NK-92 treated with Interleukin-12 subunit alpha and Interleukin-12 subunit beta, amount 100 ng/mL, for 24 hours (cell line): ENCODE measurements at regions not wholly inside any gene's neighbourhood (a gene's known extent, or its start where the extent isn't known, plus 50 kb on each side); places are given as distances from the start of the nearest gene placed in this dataset.

ENCODE experiments used
- DNase-seq: peaks from one replicate; lab custom pipeline; 2025; lab: John Stamatoyannopoulos, UW

- no peak for DNase-seq
Measured at GRCh38 chr13:54884682-54885081, 1856.1 kb downstream of the OLFM4 start.

- DNase-seq: no peak
Measured at GRCh38 chr13:54890976-54891375, 1862.4 kb downstream of the OLFM4 start.

- DNase-seq: no peak
Measured at GRCh38 chr13:54901316-54901715, 1872.7 kb downstream of the OLFM4 start.

GRCh38 chr13:54912367-54912766 is 1883.8 kb downstream of the OLFM4 start:
- no peak for DNase-seq

GRCh38 chr13:54913668-54914067 is 1885.1 kb downstream of the OLFM4 start:
- DNase-seq: no peak

GRCh38 chr13:54927538-54927937 is 1898.9 kb downstream of the OLFM4 start:
- no peak for DNase-seq

- DNase-seq: no peak
Measured at GRCh38 chr13:54928071-54928470, 1899.5 kb downstream of the OLFM4 start.

GRCh38 chr13:54934121-54934520 is 1905.5 kb downstream of the OLFM4 start:
- no peak for DNase-seq

- DNase-seq: no peak
Measured at GRCh38 chr13:54945973-54946372, 1917.4 kb downstream of the OLFM4 start.

GRCh38 chr13:54949735-54950134 is 1921.1 kb downstream of the OLFM4 start:
- DNase-seq: no peak

GRCh38 chr13:54950546-54950945 is 1921.9 kb downstream of the OLFM4 start:
- no peak for DNase-seq

- DNase-seq: no peak
Measured at GRCh38 chr13:54953786-54954185, 1925.2 kb downstream of the OLFM4 start.

- DNase-seq: no peak
Measured at GRCh38 chr13:54958781-54959180, 1930.2 kb downstream of the OLFM4 start.

- DNase-seq: no peak
Measured at GRCh38 chr13:54965881-54966280, 1937.3 kb downstream of the OLFM4 start.

- DNase-seq: no peak
Measured at GRCh38 chr13:54972838-54973237, 1944.2 kb downstream of the OLFM4 start.

GRCh38 chr13:54975676-54976075 is 1947.1 kb downstream of the OLFM4 start:
- no peak for DNase-seq

GRCh38 chr13:54980651-54981050 is 1952.0 kb downstream of the OLFM4 start:
- no peak for DNase-seq

GRCh38 chr13:54989418-54989817 is 1960.8 kb downstream of the OLFM4 start:
- DNase-seq: no peak

- DNase-seq: no peak
Measured at GRCh38 chr13:54999399-54999907, 1970.8 kb downstream of the OLFM4 start.

GRCh38 chr13:55000043-55000442 is 1971.4 kb downstream of the OLFM4 start:
- DNase-seq: no peak

- no peak for DNase-seq
Measured at GRCh38 chr13:55000844-55001243, 1972.2 kb downstream of the OLFM4 start.

- no peak for DNase-seq
Measured at GRCh38 chr13:55001881-55002280, 1973.3 kb downstream of the OLFM4 start.

- no peak for DNase-seq
Measured at GRCh38 chr13:55007681-55008080, 1979.1 kb downstream of the OLFM4 start.

GRCh38 chr13:55013051-55013450 is 1984.4 kb downstream of the OLFM4 start:
- DNase-seq: no peak

GRCh38 chr13:55029280-55029679 is 2000.7 kb downstream of the OLFM4 start:
- DNase-seq: no peak
